HEK293T (cell line): ENCODE measurements at regions not wholly inside any gene's neighbourhood (a gene's known extent, or its start where the extent isn't known, plus 50 kb on each side); places are given as distances from the start of the nearest gene placed in this dataset.

Source experiments
- ARNT ChIP-seq: fragments of 450-650 bp; IDR thresholded peaks from 2 replicates; pipeline ENCODE4 v1.6.1; 2017; ENCODE audit warnings: mild to moderate bottlenecking
- BHLHE40 ChIP-seq: fragments of 450-650 bp; IDR thresholded peaks from 2 replicates; pipeline ENCODE4 v1.6.1; 2016; ENCODE audit warnings: mild to moderate bottlenecking, moderate library complexity, borderline replicate concordance
- CTBP1 ChIP-seq: fragments of 450-650 bp; IDR thresholded peaks from 2 replicates; pipeline ENCODE4 v1.6.1; 2016; ENCODE audit warnings: borderline replicate concordance
- ELF4 ChIP-seq: fragments of 450-650 bp; IDR thresholded peaks from 2 replicates; pipeline ENCODE4 v1.6.1; 2017; ENCODE audit warnings: antibody characterized with exemption
- FOXA1 ChIP-seq: fragments of 450-650 bp; IDR thresholded peaks from 2 replicates; pipeline ENCODE4 v1.6.1; 2016; ENCODE audit warnings: mild to moderate bottlenecking
- L3MBTL2 ChIP-seq: fragments of 450-650 bp; conservative IDR thresholded peaks from 2 replicates; pipeline ENCODE4 v1.6.1; 2016; ENCODE audit warnings: mild to moderate bottlenecking
- LEF1 ChIP-seq: fragments of 450-650 bp; IDR thresholded peaks from 2 replicates; pipeline ENCODE4 v1.6.1; 2017; ENCODE audit warnings: mild to moderate bottlenecking, borderline replicate concordance
- PKNOX1 ChIP-seq: fragments of 450-650 bp; IDR thresholded peaks from 2 replicates; pipeline ENCODE4 v1.6.1; 2016
- SP1 ChIP-seq: fragments of 450-650 bp; IDR thresholded peaks from 2 replicates; pipeline ENCODE4 v1.6.1; 2017
- SUZ12 ChIP-seq: fragments of 450-650 bp; IDR thresholded peaks from 2 replicates; pipeline ENCODE4 v1.6.1; 2016; ENCODE audit warnings: mild to moderate bottlenecking
- TARDBP ChIP-seq: fragments of 450-650 bp; IDR thresholded peaks from 2 replicates; pipeline ENCODE4 v1.6.1; 2016

GRCh38 chr17:5883775-5884665 is 186.2 kb upstream of the WSCD1 start:
- no peak for TF ChIP-seq PKNOX1
- no peak for TF ChIP-seq L3MBTL2
- no peak for TF ChIP-seq BHLHE40
- no peak for TF ChIP-seq CTBP1
- no peak for TF ChIP-seq TARDBP
- TF ChIP-seq SUZ12 = no peak
- no peak for TF ChIP-seq LEF1
- no peak for TF ChIP-seq FOXA1
- no peak for TF ChIP-seq ARNT
- no peak for TF ChIP-seq SP1
- no peak for TF ChIP-seq ELF4
